ENCODE measurements at regions not wholly inside any gene's neighbourhood (a gene's known extent, or its start where the extent isn't known, plus 50 kb on each side); places are given as distances from the start of the nearest gene placed in this dataset.

GRCh38 chr10:128727114-128727513, 600.9 kb upstream of the MKI67 start:
- DNase-seq = no peak

- DNase-seq = no peak
Measured at GRCh38 chr10:128729910-128730420, 603.7 kb upstream of the MKI67 start.

GRCh38 chr10:128730922-128731321, 604.7 kb upstream of the MKI67 start:
- DNase-seq = no peak

GRCh38 chr10:128734161-128734560, 607.9 kb upstream of the MKI67 start:
- no peak for DNase-seq

GRCh38 chr10:128734734-128735133, 608.5 kb upstream of the MKI67 start:
- no peak for DNase-seq

GRCh38 chr10:128735996-128736395, 609.8 kb upstream of the MKI67 start:
- no peak for DNase-seq

GRCh38 chr10:128738386-128738915, 612.2 kb upstream of the MKI67 start:
- no peak for DNase-seq

- DNase-seq = no peak
Measured at GRCh38 chr10:128739930-128740329, 613.7 kb upstream of the MKI67 start.

GRCh38 chr10:128741180-128741579, 615.0 kb upstream of the MKI67 start:
- no peak for DNase-seq

- DNase-seq = no peak
Measured at GRCh38 chr10:128741680-128742079, 615.5 kb upstream of the MKI67 start.

- DNase-seq = no peak
Measured at GRCh38 chr10:128744092-128744491, 617.9 kb upstream of the MKI67 start.

GRCh38 chr10:128744811-128745305, 618.6 kb upstream of the MKI67 start:
- no peak for DNase-seq

GRCh38 chr10:128747582-128748346, 621.5 kb upstream of the MKI67 start:
- no peak for DNase-seq

GRCh38 chr10:128751284-128751683, 625.1 kb upstream of the MKI67 start:
- no peak for DNase-seq

GRCh38 chr10:128751851-128752250, 625.6 kb upstream of the MKI67 start:
- no peak for DNase-seq

- no peak for DNase-seq
Measured at GRCh38 chr10:128759174-128759573, 633.0 kb upstream of the MKI67 start.

- no peak for DNase-seq
Measured at GRCh38 chr10:128763588-128763987, 637.4 kb upstream of the MKI67 start.

GRCh38 chr10:128764190-128764589, 638.0 kb upstream of the MKI67 start:
- DNase-seq = no peak

GRCh38 chr10:128766915-128767314, 640.7 kb upstream of the MKI67 start:
- no peak for DNase-seq

- no peak for DNase-seq
Measured at GRCh38 chr10:128774979-128775378, 648.8 kb upstream of the MKI67 start.

GRCh38 chr10:128775743-128776142, 649.5 kb upstream of the MKI67 start:
- DNase-seq = no peak

- no peak for DNase-seq
Measured at GRCh38 chr10:128776673-128777252, 650.5 kb upstream of the MKI67 start.

GRCh38 chr10:128777342-128777741, 651.1 kb upstream of the MKI67 start:
- no peak for DNase-seq

GRCh38 chr10:128779416-128779815, 653.2 kb upstream of the MKI67 start:
- DNase-seq = no peak
